Fibroblast of peridontal ligament (primary cell): ENCODE measurements at regions not wholly inside any gene's neighbourhood (a gene's known extent, or its start where the extent isn't known, plus 50 kb on each side); places are given as distances from the start of the nearest gene placed in this dataset.

Source experiments
- DNase-seq: peaks from one replicate; pipeline ENCODE4 v3.0.0-alpha.2; 2010; ENCODE audit errors: extremely low read depth

GRCh38 chr11:39144351-39145130 is 2314.9 kb downstream of the LRRC4C start:
- DNase-seq = no peak

- DNase-seq = no peak
Measured at GRCh38 chr11:39139581-39139980, 2319.9 kb downstream of the LRRC4C start.

- no peak for DNase-seq
Measured at GRCh38 chr11:39120890-39121289, 2338.6 kb downstream of the LRRC4C start.

GRCh38 chr11:39113606-39114005 is 2345.8 kb downstream of the LRRC4C start:
- DNase-seq = no peak

GRCh38 chr11:39102236-39102635 is 2357.2 kb downstream of the LRRC4C start:
- no peak for DNase-seq

- DNase-seq = no peak
Measured at GRCh38 chr11:39078465-39078864, 2381.0 kb downstream of the LRRC4C start.

GRCh38 chr11:39037611-39038010 is 2421.8 kb downstream of the LRRC4C start:
- no peak for DNase-seq

- no peak for DNase-seq
Measured at GRCh38 chr11:39036021-39036420, 2423.4 kb downstream of the LRRC4C start.

- DNase-seq = no peak
Measured at GRCh38 chr11:39021539-39021938, 2423.5 kb upstream of the RAG2 start.

GRCh38 chr11:39011797-39012196 is 2413.8 kb upstream of the RAG2 start:
- no peak for DNase-seq

GRCh38 chr11:38990841-38991240 is 2392.8 kb upstream of the RAG2 start:
- no peak for DNase-seq

- no peak for DNase-seq
Measured at GRCh38 chr11:38990139-38990538, 2392.1 kb upstream of the RAG2 start.

- DNase-seq = no peak
Measured at GRCh38 chr11:38988908-38989307, 2390.9 kb upstream of the RAG2 start.

GRCh38 chr11:38972220-38972619 is 2374.2 kb upstream of the RAG2 start:
- no peak for DNase-seq

- DNase-seq = no peak
Measured at GRCh38 chr11:38971141-38971540, 2373.1 kb upstream of the RAG2 start.

- DNase-seq = no peak
Measured at GRCh38 chr11:38968951-38969350, 2370.9 kb upstream of the RAG2 start.

GRCh38 chr11:38952698-38953097 is 2354.7 kb upstream of the RAG2 start:
- DNase-seq = no peak

- no peak for DNase-seq
Measured at GRCh38 chr11:38950867-38951266, 2352.8 kb upstream of the RAG2 start.

GRCh38 chr11:38948392-38948791 is 2350.4 kb upstream of the RAG2 start:
- no peak for DNase-seq

GRCh38 chr11:38937709-38938108 is 2339.7 kb upstream of the RAG2 start:
- DNase-seq = no peak

- no peak for DNase-seq
Measured at GRCh38 chr11:38935941-38936340, 2337.9 kb upstream of the RAG2 start.

GRCh38 chr11:38927993-38928392 is 2330.0 kb upstream of the RAG2 start:
- no peak for DNase-seq

- DNase-seq = no peak
Measured at GRCh38 chr11:38924644-38925043, 2326.6 kb upstream of the RAG2 start.

GRCh38 chr11:38900211-38900610 is 2302.2 kb upstream of the RAG2 start:
- DNase-seq = no peak
